HEK293 (cell line): ENCODE measurements at regions not wholly inside any gene's neighbourhood (a gene's known extent, or its start where the extent isn't known, plus 50 kb on each side); places are given as distances from the start of the nearest gene placed in this dataset.
A peak's percentile ranks its signal among the peaks of the same experiment; 100 is the strongest.

Experiments
- CTCF ChIA-PET: fragments of 350-600 bp; formaldehyde crosslinking; extraction: SDS; loops from one replicate; lab custom pipeline; 2021; ENCODE audit warnings: antibody characterized with exemption; lab: Yijun Ruan, JAX
- POLR2A ChIA-PET: fragments of 300-600 bp; formaldehyde crosslinking; extraction: SDS; loops from one replicate; lab custom pipeline; 2020; ENCODE audit warnings: antibody characterized with exemption, inconsistent platforms; lab: Yijun Ruan, JAX
- H3K27ac ChIP-seq: fragments of 200-500 bp; sonication (Bioruptor generic); 2 replicates; pipeline ENCODE4 v1.5.1; 2014; ENCODE audit warnings: low read depth, low read length, control low read depth, inconsistent platforms; ENCODE audit errors: extremely low read depth
- H3K36me3 ChIP-seq, 2 experiments: fragments of 200-500 bp in 1 of 2; sonication (Bioruptor generic) in 1 of 2; 1 replicate in 1 of 2; 2 replicates in 1 of 2; pipeline ENCODE4 v1.5.1; 2014 to 2017; ENCODE audit warnings: inconsistent platforms in 2 of 2, low read length in 2 of 2; ENCODE audit not compliant: control insufficient read depth in 2 of 2, insufficient read depth in 1 of 2
- H3K4me1 ChIP-seq: fragments of 200-500 bp; sonication (Bioruptor generic); 2 replicates; pipeline ENCODE4 v1.5.1; 2014; ENCODE audit warnings: mild to moderate bottlenecking, low read length, inconsistent platforms; ENCODE audit not compliant: control insufficient read depth, insufficient read depth
- H3K4me3 ChIP-seq: 2 replicates; pipeline ENCODE4 v1.5.1; 2011; ENCODE audit warnings: low read depth, mild to moderate bottlenecking, control low read depth, low read length, moderate library complexity
- H3K9me3 ChIP-seq: fragments of 200-500 bp; sonication (Bioruptor generic); 2 replicates; pipeline ENCODE4 v1.5.1; 2014; ENCODE audit warnings: low read depth, low read length, inconsistent platforms; ENCODE audit not compliant: control insufficient read depth, insufficient read depth
- BCL11B ChIP-seq: fragments of 450-650 bp; formaldehyde crosslinking; IDR thresholded peaks from 2 replicates; pipeline ENCODE4 v1.5.1; 2016; ENCODE audit warnings: low read depth, missing biosample characterization, missing genetic modification characterization
- GLI2 ChIP-seq: fragments of 450-650 bp; formaldehyde crosslinking; IDR thresholded peaks from 2 replicates; pipeline ENCODE4; 2017; ENCODE audit warnings: missing biosample characterization, missing genetic modification characterization, low read depth, borderline replicate concordance
- GLIS2 ChIP-seq: fragments of 450-650 bp; formaldehyde crosslinking; IDR thresholded peaks from 2 replicates; pipeline ENCODE4 v1.5.1; 2016; ENCODE audit warnings: missing biosample characterization, missing genetic modification characterization
- KLF10 ChIP-seq: fragments of 450-650 bp; IDR thresholded peaks from 2 replicates; pipeline ENCODE4 v1.5.1; 2018; ENCODE audit warnings: missing biosample characterization, mild to moderate bottlenecking, missing genetic modification characterization
- KLF8 ChIP-seq: fragments of 450-650 bp; formaldehyde crosslinking; IDR thresholded peaks from 2 replicates; pipeline ENCODE4 v1.5.1; 2016; ENCODE audit warnings: missing biosample characterization, missing genetic modification characterization
- PRDM1 ChIP-seq: fragments of 450-650 bp; formaldehyde crosslinking; IDR thresholded peaks from 2 replicates; pipeline ENCODE4; 2016; ENCODE audit warnings: missing biosample characterization, missing genetic modification characterization
- SALL2 ChIP-seq: fragments of 450-650 bp; formaldehyde crosslinking; IDR thresholded peaks from 2 replicates; pipeline ENCODE4 v1.5.0; 2017; ENCODE audit warnings: missing biosample characterization, mild to moderate bottlenecking, missing genetic modification characterization, borderline replicate concordance
- WT1 ChIP-seq: fragments of 450-650 bp; formaldehyde crosslinking; IDR thresholded peaks from 2 replicates; pipeline ENCODE4 v1.5.1; 2016; ENCODE audit warnings: missing biosample characterization, missing genetic modification characterization
- ZBTB1 ChIP-seq: fragments of 450-650 bp; formaldehyde crosslinking; IDR thresholded peaks from 2 replicates; pipeline ENCODE4 v1.5.1; 2016; ENCODE audit warnings: missing biosample characterization, missing genetic modification characterization
- ZBTB6 ChIP-seq: fragments of 450-650 bp; formaldehyde crosslinking; IDR thresholded peaks from 2 replicates; pipeline ENCODE4 v1.5.1; 2017; ENCODE audit warnings: missing biosample characterization, missing genetic modification characterization
- ZFP41 ChIP-seq: fragments of 450-650 bp; formaldehyde crosslinking; IDR thresholded peaks from 2 replicates; pipeline ENCODE4 v1.5.1; 2016; ENCODE audit warnings: missing biosample characterization, missing genetic modification characterization, borderline replicate concordance
- ZFP69B ChIP-seq: fragments of 450-650 bp; formaldehyde crosslinking; IDR thresholded peaks from 2 replicates; pipeline ENCODE4 v1.5.1; 2016; ENCODE audit warnings: missing biosample characterization, missing genetic modification characterization
- ZNF174 ChIP-seq: fragments of 450-650 bp; formaldehyde crosslinking; IDR thresholded peaks from 2 replicates; pipeline ENCODE4 v1.5.0; 2017; ENCODE audit warnings: missing biosample characterization, mild to moderate bottlenecking, missing genetic modification characterization
- ZNF202 ChIP-seq: fragments of 450-650 bp; formaldehyde crosslinking; IDR thresholded peaks from 2 replicates; pipeline ENCODE4 v1.5.1; 2016; ENCODE audit warnings: missing biosample characterization, missing genetic modification characterization, borderline replicate concordance
- ZNF23 ChIP-seq: fragments of 450-650 bp; formaldehyde crosslinking; IDR thresholded peaks from 2 replicates; pipeline ENCODE4 v1.5.1; 2016; ENCODE audit warnings: missing biosample characterization, missing genetic modification characterization, borderline replicate concordance
- ZNF274 ChIP-seq, 2 experiments: fragments of 200-500 bp in 1 of 2; fragments of 450-650 bp in 1 of 2; sonication (Bioruptor generic) in 1 of 2; formaldehyde crosslinking in 1 of 2; IDR thresholded peaks; 2 replicates each; pipeline versions ENCODE4 v1.5.1 to v1.6.1; 2014 to 2016; ENCODE audit warnings: borderline replicate concordance in 1 of 2, inconsistent platforms in 1 of 2, low read length in 1 of 2, missing biosample characterization in 1 of 2, missing genetic modification characterization in 1 of 2
- ZNF292 ChIP-seq: fragments of 450-650 bp; formaldehyde crosslinking; IDR thresholded peaks from 2 replicates; pipeline ENCODE4 v1.5.1; 2016; ENCODE audit warnings: low read depth, missing biosample characterization, missing genetic modification characterization, borderline replicate concordance
- ZNF404 ChIP-seq: fragments of 450-650 bp; formaldehyde crosslinking; IDR thresholded peaks from 2 replicates; pipeline ENCODE4 v1.5.1; 2017; ENCODE audit warnings: missing biosample characterization, missing genetic modification characterization
- ZNF561 ChIP-seq: fragments of 450-650 bp; IDR thresholded peaks from 2 replicates; pipeline ENCODE4 v1.5.1; 2018; ENCODE audit warnings: missing biosample characterization, missing genetic modification characterization, borderline replicate concordance
- ZNF626 ChIP-seq: fragments of 450-650 bp; sonication (Bioruptor Pico); formaldehyde crosslinking; IDR thresholded peaks from 2 replicates; pipeline ENCODE4 v1.5.1; 2018; ENCODE audit warnings: missing biosample characterization, missing genetic modification characterization, inconsistent platforms
- ZNF654 ChIP-seq: fragments of 450-650 bp; formaldehyde crosslinking; IDR thresholded peaks from 2 replicates; pipeline ENCODE4 v1.5.1; 2016; ENCODE audit warnings: low read depth, missing biosample characterization, missing genetic modification characterization
- ZNF692 ChIP-seq: fragments of 450-650 bp; formaldehyde crosslinking; IDR thresholded peaks from 2 replicates; pipeline ENCODE4 v1.5.1; 2016; ENCODE audit warnings: missing biosample characterization, missing genetic modification characterization
- ZNF707 ChIP-seq: fragments of 450-650 bp; formaldehyde crosslinking; IDR thresholded peaks from 2 replicates; pipeline ENCODE4 v1.5.1; 2016; ENCODE audit warnings: missing biosample characterization, missing genetic modification characterization
- ZSCAN5A ChIP-seq: fragments of 450-650 bp; formaldehyde crosslinking; IDR thresholded peaks from 2 replicates; pipeline ENCODE4 v1.5.1; 2016; ENCODE audit warnings: missing biosample characterization, missing genetic modification characterization
- TF ChIP-seq, protein P1 (sequence below): fragments of 450-650 bp; formaldehyde crosslinking; IDR thresholded peaks from 2 replicates; pipeline ENCODE4 v1.5.1; 2016; ENCODE audit warnings: missing biosample characterization, missing genetic modification characterization

DNA sequence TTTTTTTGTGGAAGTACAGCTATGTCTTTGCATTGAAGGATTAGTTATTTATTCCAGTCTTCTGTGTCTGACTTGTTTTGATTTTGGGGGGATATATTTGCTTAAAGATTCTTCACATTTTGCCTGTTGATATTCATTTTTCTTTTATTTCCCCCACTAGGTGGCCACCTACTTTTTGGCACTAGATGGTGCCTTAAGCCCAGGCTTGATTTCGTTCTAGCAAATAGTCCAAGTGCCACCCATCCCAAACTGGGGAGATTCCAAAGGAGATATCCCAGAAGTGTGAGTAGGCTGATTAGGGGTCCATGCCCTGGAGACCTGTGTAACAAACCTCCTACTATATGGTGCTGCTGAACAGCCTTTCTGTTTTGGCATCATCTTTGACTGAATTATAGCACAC lies 80.0 kb upstream of the SPATA16 start:
- H3K27ac ChIP-seq: no peak overlapping the region
- no peaks in the 10 kb centered on the region for H3K9me3 ChIP-seq
- POLR2A ChIA-PET: no interaction called here
- TF ChIP-seq ZNF23: no peak
- no peak for TF ChIP-seq ZNF707 (tag by site-specific recombination)
- peak; percentile 42 for TF ChIP-seq ZNF654
- TF ChIP-seq, all 188 proteins: peak for 1
- Histone ChIP-seq H3K36me3 (no peaks in the 10 kb centered on the region), H3K4me1 (no peaks in the 10 kb centered on the region), H3K4me3 (no peak overlapping the region)
- CTCF ChIA-PET: interaction anchor here (0.6 kb wide), 1 partner anchor 285 kb away, joined by 3 read pairs; no protein-coding TSS in a partner anchor

DNA sequence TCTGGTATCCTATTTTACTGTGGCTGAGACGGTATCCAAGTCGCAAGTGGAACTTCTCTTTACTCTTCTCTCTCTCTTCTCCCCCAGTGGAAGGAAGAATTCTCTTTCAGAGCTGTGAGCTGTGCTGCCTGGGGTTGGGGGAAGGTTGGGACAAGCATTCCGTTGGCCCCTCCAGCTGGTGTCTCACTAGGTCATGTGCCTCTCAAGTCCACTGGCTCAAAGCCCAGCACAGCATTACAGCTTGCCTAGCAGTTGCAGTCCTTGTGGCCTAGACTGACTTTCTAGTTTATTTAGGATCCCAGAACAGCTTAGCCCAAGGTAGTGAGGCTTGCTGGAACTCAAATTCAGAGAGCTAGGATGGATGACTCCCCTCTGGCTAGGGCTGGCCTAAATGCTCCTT lies 76.1 kb upstream of the SPATA16 start:
- no peaks in the 10 kb centered on the region for H3K4me1 ChIP-seq
- no peaks in the 10 kb centered on the region for H3K36me3 ChIP-seq
- H3K9me3 ChIP-seq: no peaks in the 10 kb centered on the region
- no peak for TF ChIP-seq ZNF174 (tag by site-specific recombination)
- TF ChIP-seq ZFP41 (tag by site-specific recombination): no peak
- no peak for TF ChIP-seq ZNF692
- no peak for TF ChIP-seq ZNF626
- TF ChIP-seq ZBTB6 (tag by site-specific recombination): no peak
- TF ChIP-seq ZNF404 (tag by site-specific recombination): no peak
- TF ChIP-seq ZSCAN5A (tag by site-specific recombination): no peak
- no peak for TF ChIP-seq KLF10 (tag by site-specific recombination)
- TF ChIP-seq GLIS2 (tag by site-specific recombination): no peak
- no peak for TF ChIP-seq ZFP69B (tag by site-specific recombination)
- TF ChIP-seq, all 188 proteins: peak for 0
- CTCF ChIA-PET: no interaction called here
- Histone ChIP-seq H3K4me3 (no peak overlapping the region), H3K27ac (no peak overlapping the region)
- POLR2A ChIA-PET: no interaction called here

DNA sequence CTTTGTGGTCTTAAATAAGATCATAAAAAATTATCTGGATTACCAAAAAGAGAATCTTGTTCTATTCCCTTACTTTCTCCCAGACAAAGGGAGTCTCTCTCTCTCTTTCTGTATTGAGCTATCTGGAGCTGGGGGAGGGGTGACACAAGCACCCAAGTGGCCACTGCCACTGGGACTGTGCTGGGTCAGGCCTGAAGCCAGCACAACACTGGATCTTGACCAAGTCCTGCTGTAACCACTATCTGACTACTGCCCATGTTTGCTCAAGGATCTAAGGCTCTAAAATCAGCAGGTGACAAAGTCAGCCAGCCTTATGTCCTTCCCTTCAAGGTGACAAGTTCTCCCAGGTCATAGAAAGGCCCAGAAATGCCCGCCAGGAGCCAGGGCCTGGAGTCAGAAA lies 75.0 kb upstream of the SPATA16 start:
- POLR2A ChIA-PET: no interaction called here
- CTCF ChIA-PET: no interaction called here
- no peak for TF ChIP-seq ZNF23
- no peak for TF ChIP-seq SALL2 (tag by site-specific recombination)
- no peak for TF ChIP-seq PRDM1 (tag by site-specific recombination)
- TF ChIP-seq ZNF292 (tag by site-specific recombination): no peak
- TF ChIP-seq ZNF274 (IDR thresholded peaks at IDR 0.05; ENCODE audit: low read length): no peak
- TF ChIP-seq ZNF274 (tag by site-specific recombination; IDR thresholded peaks at IDR 0.05; ENCODE audit: borderline replicate concordance): no peak
- TF ChIP-seq GLI2: no peak
- TF ChIP-seq, protein P1, sequence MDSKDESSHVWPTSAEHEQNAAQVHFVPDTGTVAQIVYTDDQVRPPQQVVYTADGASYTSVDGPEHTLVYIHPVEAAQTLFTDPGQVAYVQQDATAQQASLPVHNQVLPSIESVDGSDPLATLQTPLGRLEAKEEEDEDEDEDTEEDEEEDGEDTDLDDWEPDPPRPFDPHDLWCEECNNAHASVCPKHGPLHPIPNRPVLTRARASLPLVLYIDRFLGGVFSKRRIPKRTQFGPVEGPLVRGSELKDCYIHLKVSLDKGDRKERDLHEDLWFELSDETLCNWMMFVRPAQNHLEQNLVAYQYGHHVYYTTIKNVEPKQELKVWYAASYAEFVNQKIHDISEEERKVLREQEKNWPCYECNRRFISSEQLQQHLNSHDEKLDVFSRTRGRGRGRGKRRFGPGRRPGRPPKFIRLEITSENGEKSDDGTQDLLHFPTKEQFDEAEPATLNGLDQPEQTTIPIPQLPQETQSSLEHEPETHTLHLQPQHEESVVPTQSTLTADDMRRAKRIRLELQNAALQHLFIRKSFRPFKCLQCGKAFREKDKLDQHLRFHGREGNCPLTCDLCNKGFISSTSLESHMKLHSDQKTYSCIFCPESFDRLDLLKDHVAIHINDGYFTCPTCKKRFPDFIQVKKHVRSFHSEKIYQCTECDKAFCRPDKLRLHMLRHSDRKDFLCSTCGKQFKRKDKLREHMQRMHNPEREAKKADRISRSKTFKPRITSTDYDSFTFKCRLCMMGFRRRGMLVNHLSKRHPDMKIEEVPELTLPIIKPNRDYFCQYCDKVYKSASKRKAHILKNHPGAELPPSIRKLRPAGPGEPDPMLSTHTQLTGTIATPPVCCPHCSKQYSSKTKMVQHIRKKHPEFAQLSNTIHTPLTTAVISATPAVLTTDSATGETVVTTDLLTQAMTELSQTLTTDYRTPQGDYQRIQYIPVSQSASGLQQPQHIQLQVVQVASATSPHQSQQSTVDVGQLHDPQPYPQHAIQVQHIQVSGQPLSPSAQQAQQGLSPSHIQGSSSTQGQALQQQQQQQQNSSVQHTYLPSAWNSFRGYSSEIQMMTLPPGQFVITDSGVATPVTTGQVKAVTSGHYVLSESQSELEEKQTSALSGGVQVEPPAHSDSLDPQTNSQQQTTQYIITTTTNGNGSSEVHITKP (tag by site-specific recombination): no peak
- TF ChIP-seq WT1 (tag by site-specific recombination): no peak
- TF ChIP-seq ZBTB1 (tag by site-specific recombination): no peak
- TF ChIP-seq ZNF202 (tag by site-specific recombination): no peak
- TF ChIP-seq KLF8: no peak
- TF ChIP-seq GLIS2 (tag by site-specific recombination): no peak
- no peak for TF ChIP-seq BCL11B (tag by site-specific recombination)
- no peak for TF ChIP-seq ZNF561 (tag by site-specific recombination)

More for the DNA sequence above, 75.0 kb upstream of the SPATA16 start:
- Histone ChIP-seq H3K4me1 (no peaks in the 10 kb centered on the region), H3K4me3 (no peak overlapping the region), H3K27ac (no peak overlapping the region), H3K9me3 (no peaks in the 10 kb centered on the region), H3K36me3 (no peaks in the 10 kb centered on the region)
